ENCODE measurements at regions not wholly inside any gene's neighbourhood (a gene's known extent, or its start where the extent isn't known, plus 50 kb on each side); places are given as distances from the start of the nearest gene placed in this dataset.

GRCh38 chr7:3215624-3216585 is 85.1 kb upstream of the SDK1 start:
- Histone ChIP-seq H3K27me3 (ENCODE audit: control insufficient read depth in 1 of 2, insufficient read depth in 2 of 2, low read length in 2 of 2) (no peaks in the 10 kb centered on the region), H3K36me3 (ENCODE audit: control insufficient read depth in 2 of 2, insufficient read depth in 2 of 2, low read length in 1 of 2) (no peaks in the 10 kb centered on the region), H3K27ac (ENCODE audit: low read depth in 2 of 2, low read length in 1 of 2) (no peak overlapping the region), H3K9me3 (ENCODE audit: control insufficient read depth in 2 of 2, insufficient read depth in 1 of 2, low read depth in 1 of 2, low read length in 1 of 2) (no peaks in the 10 kb centered on the region), H3K4me1 (ENCODE audit: control insufficient read depth in 2 of 2, insufficient read depth in 2 of 2, low read length in 1 of 2) (peaks cover 0 to 5% of the 10 kb centered on the region in 2 donors), H3K4me3 (ENCODE audit: low read depth in 1 of 2, low read length in 2 of 2) (no peak overlapping the region)
- 75 to 82% methylated on average over 14 of the region's 14 CpGs for WGBS, 2 donors

GRCh38 chr7:3217166-3217565 is 83.9 kb upstream of the SDK1 start:
- no peak overlapping the region for H3K27ac ChIP-seq (ENCODE audit: low read depth in 2 of 2, low read length in 1 of 2)
- 72 to 74% methylated on average over 3 of the region's 3 CpGs for WGBS, 2 donors
- H3K4me3 ChIP-seq (ENCODE audit: low read depth in 1 of 2, low read length in 2 of 2) = no peak overlapping the region
- peaks cover 0 to 5% of the 10 kb centered on the region in 2 donors for H3K4me1 ChIP-seq (ENCODE audit: control insufficient read depth in 2 of 2, insufficient read depth in 2 of 2, low read length in 1 of 2)
- no peaks in the 10 kb centered on the region for H3K27me3 ChIP-seq (ENCODE audit: control insufficient read depth in 1 of 2, insufficient read depth in 2 of 2, low read length in 2 of 2)
- H3K9me3 ChIP-seq (ENCODE audit: control insufficient read depth in 2 of 2, insufficient read depth in 1 of 2, low read depth in 1 of 2, low read length in 1 of 2) = no peaks in the 10 kb centered on the region
- H3K36me3 ChIP-seq (ENCODE audit: control insufficient read depth in 2 of 2, insufficient read depth in 2 of 2, low read length in 1 of 2) = no peaks in the 10 kb centered on the region

- Histone ChIP-seq H3K27ac (ENCODE audit: low read depth in 2 of 2, low read length in 1 of 2) (no peak overlapping the region), H3K27me3 (ENCODE audit: control insufficient read depth in 1 of 2, insufficient read depth in 2 of 2, low read length in 2 of 2) (no peaks in the 10 kb centered on the region)
These were observed 82.4 kb upstream of the SDK1 start for GRCh38 chr7:3218411-3219225.

DNA sequence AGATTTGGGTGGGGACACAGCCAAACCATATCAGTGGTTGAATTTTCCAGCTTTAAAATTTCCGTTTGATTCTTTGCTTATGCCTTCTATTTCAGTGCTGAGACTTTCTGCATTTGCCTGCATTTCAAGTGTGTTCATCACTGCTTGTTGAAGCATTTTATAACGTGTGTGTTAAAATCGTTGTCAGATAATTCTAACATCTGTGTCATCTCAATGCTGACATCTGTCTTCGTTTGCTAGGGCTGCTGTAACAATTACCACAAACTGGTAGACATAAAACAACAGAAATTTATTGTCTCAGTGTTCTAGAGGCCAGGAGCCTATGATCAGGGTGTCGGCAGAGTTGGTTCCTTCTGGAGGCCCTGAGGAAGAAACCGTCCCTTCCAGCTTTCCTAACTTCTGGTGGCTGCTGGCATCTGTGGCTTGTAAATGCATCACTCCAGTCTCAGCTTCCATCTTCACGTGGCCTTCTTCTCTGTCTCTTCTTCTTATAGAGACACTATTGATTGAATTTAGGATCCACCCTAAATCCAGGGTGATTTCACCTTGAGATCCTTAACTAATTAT is 71.1 kb upstream of the SDK1 start:
- no peaks in the 10 kb centered on the region for H3K27me3 ChIP-seq (ENCODE audit: control insufficient read depth in 1 of 2, insufficient read depth in 2 of 2, low read length in 2 of 2)
- peaks cover 0 to 2% of the 10 kb centered on the region in 2 donors for H3K4me1 ChIP-seq (ENCODE audit: control insufficient read depth in 2 of 2, insufficient read depth in 2 of 2, low read length in 1 of 2)
- H3K36me3 ChIP-seq (ENCODE audit: control insufficient read depth in 2 of 2, insufficient read depth in 2 of 2, low read length in 1 of 2) = no peaks in the 10 kb centered on the region
- no peak overlapping the region for H3K27ac ChIP-seq (ENCODE audit: low read depth in 2 of 2, low read length in 1 of 2)
- no peak overlapping the region for H3K4me3 ChIP-seq (ENCODE audit: low read depth in 1 of 2, low read length in 2 of 2)
- no peaks in the 10 kb centered on the region for H3K9me3 ChIP-seq (ENCODE audit: control insufficient read depth in 2 of 2, insufficient read depth in 1 of 2, low read depth in 1 of 2, low read length in 1 of 2)
- WGBS, 2 donors = 79 to 86% methylated on average over 7 of the region's 7 CpGs

More at GRCh38 chr7:3218411-3219225, 82.4 kb upstream of the SDK1 start:
- 11 to 13% methylated on average over 10 of the region's 10 CpGs for WGBS, 2 donors
- Histone ChIP-seq H3K4me3 (ENCODE audit: low read depth in 1 of 2, low read length in 2 of 2) (no peak overlapping the region), H3K4me1 (ENCODE audit: control insufficient read depth in 2 of 2, insufficient read depth in 2 of 2, low read length in 1 of 2) (peaks cover 0 to 5% of the 10 kb centered on the region in 2 donors), H3K9me3 (ENCODE audit: control insufficient read depth in 2 of 2, insufficient read depth in 1 of 2, low read depth in 1 of 2, low read length in 1 of 2) (no peaks in the 10 kb centered on the region), H3K36me3 (ENCODE audit: control insufficient read depth in 2 of 2, insufficient read depth in 2 of 2, low read length in 1 of 2) (no peaks in the 10 kb centered on the region)

- Histone ChIP-seq H3K27me3 (ENCODE audit: control insufficient read depth in 1 of 2, insufficient read depth in 2 of 2, low read length in 2 of 2) (no peaks in the 10 kb centered on the region), H3K27ac (ENCODE audit: low read depth in 2 of 2, low read length in 1 of 2) (no peak overlapping the region), H3K4me3 (ENCODE audit: low read depth in 1 of 2, low read length in 2 of 2) (no peak overlapping the region), H3K36me3 (ENCODE audit: control insufficient read depth in 2 of 2, insufficient read depth in 2 of 2, low read length in 1 of 2) (no peaks in the 10 kb centered on the region), H3K9me3 (ENCODE audit: control insufficient read depth in 2 of 2, insufficient read depth in 1 of 2, low read depth in 1 of 2, low read length in 1 of 2) (peaks cover 0 to 5% of the 10 kb centered on the region in 2 donors), H3K4me1 (ENCODE audit: control insufficient read depth in 2 of 2, insufficient read depth in 2 of 2, low read length in 1 of 2) (peaks cover 0 to 2% of the 10 kb centered on the region in 2 donors)
- 90 to 95% methylated on average over 10 of the region's 10 CpGs for WGBS, 2 donors
These were observed 70.1 kb upstream of the SDK1 start for GRCh38 chr7:3230908-3231307.

- no peak overlapping the region for H3K4me3 ChIP-seq (ENCODE audit: low read depth in 1 of 2, low read length in 2 of 2)
- no peaks in the 10 kb centered on the region for H3K27me3 ChIP-seq (ENCODE audit: control insufficient read depth in 1 of 2, insufficient read depth in 2 of 2, low read length in 2 of 2)
- no peaks in the 10 kb centered on the region for H3K36me3 ChIP-seq (ENCODE audit: control insufficient read depth in 2 of 2, insufficient read depth in 2 of 2, low read length in 1 of 2)
- peaks cover 0 to 2% of the 10 kb centered on the region in 2 donors for H3K4me1 ChIP-seq (ENCODE audit: control insufficient read depth in 2 of 2, insufficient read depth in 2 of 2, low read length in 1 of 2)
- H3K9me3 ChIP-seq (ENCODE audit: control insufficient read depth in 2 of 2, insufficient read depth in 1 of 2, low read depth in 1 of 2, low read length in 1 of 2) = peaks cover 0 to 7% of the 10 kb centered on the region in 2 donors
- 91 to 95% methylated on average over 2 of the region's 2 CpGs for WGBS, 2 donors
- H3K27ac ChIP-seq (ENCODE audit: low read depth in 2 of 2, low read length in 1 of 2) = no peak overlapping the region
These were observed 68.8 kb upstream of the SDK1 start for GRCh38 chr7:3232228-3232627.

GRCh38 chr7:3233301-3233700 is 67.8 kb upstream of the SDK1 start:
- Histone ChIP-seq H3K27me3 (ENCODE audit: control insufficient read depth in 1 of 2, insufficient read depth in 2 of 2, low read length in 2 of 2) (no peaks in the 10 kb centered on the region), H3K27ac (ENCODE audit: low read depth in 2 of 2, low read length in 1 of 2) (no peak overlapping the region), H3K9me3 (ENCODE audit: control insufficient read depth in 2 of 2, insufficient read depth in 1 of 2, low read depth in 1 of 2, low read length in 1 of 2) (peaks cover 0 to 7% of the 10 kb centered on the region in 2 donors), H3K36me3 (ENCODE audit: control insufficient read depth in 2 of 2, insufficient read depth in 2 of 2, low read length in 1 of 2) (no peaks in the 10 kb centered on the region), H3K4me1 (ENCODE audit: control insufficient read depth in 2 of 2, insufficient read depth in 2 of 2, low read length in 1 of 2) (peaks cover 0 to 2% of the 10 kb centered on the region in 2 donors), H3K4me3 (ENCODE audit: low read depth in 1 of 2, low read length in 2 of 2) (no peak overlapping the region)
- 84 to 92% methylated on average over 7 of the region's 7 CpGs for WGBS, 2 donors

DNA sequence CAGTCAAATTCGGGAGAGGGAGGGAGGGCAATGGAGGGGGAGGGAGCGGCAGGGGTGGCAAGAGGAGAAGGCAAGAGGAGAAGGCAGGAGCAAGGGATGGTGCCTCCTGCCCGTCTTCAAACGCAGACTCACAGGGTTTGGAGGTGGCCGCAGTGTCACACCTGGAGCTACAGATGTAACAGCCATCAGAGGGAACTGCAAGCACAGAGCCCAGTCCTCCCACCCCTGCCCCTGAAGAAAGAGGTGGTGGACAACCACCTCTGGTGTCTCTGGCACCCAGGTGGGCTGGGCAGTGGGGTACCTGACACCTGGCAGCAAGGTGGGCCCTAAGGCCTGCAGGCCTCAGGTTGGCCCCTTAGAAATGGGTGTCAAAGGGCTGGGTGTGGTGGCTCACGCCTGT is 67.0 kb upstream of the SDK1 start:
- H3K9me3 ChIP-seq (ENCODE audit: control insufficient read depth in 2 of 2, insufficient read depth in 1 of 2, low read depth in 1 of 2, low read length in 1 of 2) = peaks cover 0 to 7% of the 10 kb centered on the region in 2 donors
- H3K4me1 ChIP-seq (ENCODE audit: control insufficient read depth in 2 of 2, insufficient read depth in 2 of 2, low read length in 1 of 2) = peaks cover 0 to 2% of the 10 kb centered on the region in 2 donors
- 85 to 91% methylated on average over 6 of the region's 6 CpGs for WGBS, 2 donors
- H3K4me3 ChIP-seq (ENCODE audit: low read depth in 1 of 2, low read length in 2 of 2) = no peak overlapping the region
- no peaks in the 10 kb centered on the region for H3K36me3 ChIP-seq (ENCODE audit: control insufficient read depth in 2 of 2, insufficient read depth in 2 of 2, low read length in 1 of 2)
- H3K27me3 ChIP-seq (ENCODE audit: control insufficient read depth in 1 of 2, insufficient read depth in 2 of 2, low read length in 2 of 2) = no peaks in the 10 kb centered on the region
- H3K27ac ChIP-seq (ENCODE audit: low read depth in 2 of 2, low read length in 1 of 2) = no peak overlapping the region

DNA sequence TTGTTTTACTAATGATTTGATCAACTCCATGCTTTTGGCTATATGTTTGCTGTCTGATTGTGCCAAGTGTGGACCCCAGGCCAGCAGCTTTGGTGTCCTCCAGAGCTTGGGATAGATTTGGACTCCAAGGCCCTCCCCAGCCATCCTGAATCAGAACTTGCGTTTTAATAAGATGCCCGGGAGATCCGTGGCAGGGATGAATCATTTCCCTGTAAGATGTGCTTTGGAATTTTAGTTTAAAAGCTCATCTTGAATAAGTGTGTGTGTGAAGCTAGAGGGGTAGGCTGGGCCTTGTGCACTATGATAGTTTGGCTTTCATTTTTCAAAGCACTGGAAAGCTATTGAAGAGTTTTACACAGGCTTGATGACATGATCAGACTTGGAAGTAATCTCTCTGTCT is 66.2 kb upstream of the SDK1 start:
- H3K4me1 ChIP-seq (ENCODE audit: control insufficient read depth in 2 of 2, insufficient read depth in 2 of 2, low read length in 1 of 2) = peaks cover 0 to 2% of the 10 kb centered on the region in 2 donors
- H3K27ac ChIP-seq (ENCODE audit: low read depth in 2 of 2, low read length in 1 of 2) = no peak overlapping the region
- H3K4me3 ChIP-seq (ENCODE audit: low read depth in 1 of 2, low read length in 2 of 2) = no peak overlapping the region
- WGBS, 2 donors = 93 to 95% methylated on average over 3 of the region's 3 CpGs
- H3K27me3 ChIP-seq (ENCODE audit: control insufficient read depth in 1 of 2, insufficient read depth in 2 of 2, low read length in 2 of 2) = no peaks in the 10 kb centered on the region
- peaks cover 0 to 7% of the 10 kb centered on the region in 2 donors for H3K9me3 ChIP-seq (ENCODE audit: control insufficient read depth in 2 of 2, insufficient read depth in 1 of 2, low read depth in 1 of 2, low read length in 1 of 2)
- H3K36me3 ChIP-seq (ENCODE audit: control insufficient read depth in 2 of 2, insufficient read depth in 2 of 2, low read length in 1 of 2) = no peaks in the 10 kb centered on the region

Data from esophagus (tissue), 2 donors.